HG03196 (cell line): ENCODE measurements at regions not wholly inside any gene's neighbourhood (a gene's known extent, or its start where the extent isn't known, plus 50 kb on each side); places are given as distances from the start of the nearest gene placed in this dataset.

Source experiments
- ATAC-seq: cut with Tn5 transposase; IDR thresholded peaks from one replicate; pipeline ENCODE4 v1.9.1; 2021; ENCODE audit not compliant: unreplicated experiment

- no peak for ATAC-seq
Measured at GRCh38 chr1:4351453-4351852, 303.0 kb upstream of the AJAP1 start.

GRCh38 chr1:4353090-4353856 lies 301.1 kb upstream of the AJAP1 start:
- ATAC-seq = no peak

- no peak for ATAC-seq
Measured at GRCh38 chr1:4355839-4356238, 298.6 kb upstream of the AJAP1 start.

DNA sequence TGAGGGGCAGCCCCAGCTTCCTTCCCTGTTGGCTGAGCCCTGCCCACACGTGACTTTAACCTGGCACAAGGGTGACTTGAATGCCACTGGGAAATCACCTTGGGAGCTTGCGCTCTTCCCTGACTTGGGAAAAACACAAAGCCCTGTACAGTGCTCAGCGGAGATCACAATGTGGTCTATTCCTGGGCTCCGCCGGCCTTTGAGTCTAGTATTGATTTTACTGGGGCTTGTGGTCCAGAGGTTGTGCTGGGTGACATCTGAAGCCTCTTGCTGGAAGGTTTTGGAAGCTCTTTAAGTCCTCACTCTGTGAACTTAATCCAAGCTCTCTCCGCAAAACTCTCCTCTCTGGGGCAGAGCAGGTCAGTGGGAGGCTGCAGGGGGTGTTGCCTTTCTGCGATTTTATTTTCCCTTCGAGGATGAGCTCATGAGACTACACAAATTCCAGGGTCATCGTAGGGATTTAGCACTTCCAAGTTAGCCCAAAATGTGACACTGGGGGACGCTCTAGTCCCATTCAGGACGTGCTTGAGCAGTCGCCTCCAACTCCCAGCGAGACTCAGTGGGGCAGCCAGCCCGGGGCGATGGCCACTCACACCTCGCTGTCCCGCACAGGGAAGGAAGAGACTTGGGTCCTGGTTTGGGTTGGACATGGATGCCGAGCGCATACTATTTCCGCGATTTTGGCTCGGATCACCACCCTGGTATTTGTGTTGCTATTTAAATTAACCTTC lies 291.9 kb upstream of the AJAP1 start:
- no peak for ATAC-seq

DNA sequence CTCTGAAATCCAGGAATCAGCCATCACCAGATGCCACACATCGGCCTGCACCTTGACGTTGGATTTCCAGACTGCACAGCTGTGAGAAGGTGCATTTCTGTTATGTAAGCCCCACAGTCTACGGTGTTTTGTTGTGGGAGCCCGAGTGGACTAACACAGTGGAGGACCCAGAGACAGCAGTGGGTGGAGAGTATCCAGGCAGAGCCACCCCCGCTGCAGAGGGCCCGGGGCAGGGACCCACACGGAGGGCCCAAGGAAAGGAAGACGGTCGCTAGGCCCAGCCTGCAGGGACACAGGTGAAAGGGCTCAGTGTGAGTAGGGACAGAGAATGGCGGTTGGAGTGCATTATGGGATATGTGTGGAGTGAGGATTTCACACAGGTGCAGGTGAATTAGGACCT lies 288.3 kb upstream of the AJAP1 start:
- ATAC-seq = no peak

- no peak for ATAC-seq
Measured at GRCh38 chr1:4367230-4367777, 287.1 kb upstream of the AJAP1 start.

DNA sequence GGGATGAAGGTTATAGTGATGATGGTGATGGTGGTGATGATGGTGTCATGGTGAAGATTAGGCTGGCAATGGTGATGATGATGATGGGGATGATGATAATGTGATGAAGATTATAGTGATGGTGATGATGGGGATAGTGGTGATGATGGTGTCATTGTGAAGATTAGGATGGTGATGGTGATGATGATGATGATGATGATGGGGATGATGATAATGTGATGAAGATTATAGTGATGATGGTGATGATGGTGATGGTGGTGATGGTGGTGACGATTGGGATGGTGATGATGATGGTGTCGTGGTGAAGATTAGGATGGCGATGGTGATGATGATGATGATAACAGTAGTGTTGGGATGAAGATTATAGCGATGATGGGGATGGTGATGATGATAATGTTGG lies 285.1 kb upstream of the AJAP1 start:
- ATAC-seq = no peak

DNA sequence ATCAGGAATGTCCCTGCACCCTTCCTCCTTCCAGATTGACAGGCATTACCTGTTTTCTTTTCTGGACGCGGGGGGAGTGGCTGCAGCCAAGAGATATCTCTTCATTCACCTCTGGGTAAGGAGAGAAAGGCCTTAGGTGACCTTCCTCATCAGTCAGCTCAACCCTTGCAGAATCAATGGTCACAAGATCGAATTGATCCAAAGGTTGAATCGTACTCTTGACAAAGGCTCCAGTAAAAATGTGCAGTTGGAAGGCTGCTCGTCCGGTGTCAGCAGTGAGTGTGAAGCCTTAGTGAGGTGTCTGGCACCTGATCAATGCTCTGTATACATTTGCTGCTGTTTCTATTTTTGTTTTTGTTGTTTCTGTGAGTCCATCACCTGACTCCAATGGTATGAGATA lies 282.6 kb upstream of the AJAP1 start:
- no peak for ATAC-seq

DNA sequence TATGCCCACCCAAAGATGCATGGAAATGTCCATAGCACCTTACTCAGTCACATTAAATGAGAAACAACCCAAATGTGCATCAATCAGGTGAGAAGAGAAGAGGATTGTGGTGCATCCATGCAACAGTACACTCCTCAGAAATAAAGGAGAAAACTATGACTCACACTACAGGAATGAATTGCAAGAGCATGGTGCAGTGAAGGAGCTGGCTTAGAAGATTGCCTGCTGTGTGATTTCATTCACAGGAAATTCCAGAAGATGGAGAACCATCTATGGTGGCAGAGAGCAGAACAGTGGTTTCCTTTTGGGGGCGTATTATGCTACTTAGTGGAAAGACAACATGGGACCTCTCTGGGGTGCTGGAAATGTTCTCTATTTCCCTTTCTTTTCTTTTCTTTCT lies 278.6 kb upstream of the AJAP1 start:
- no peak for ATAC-seq

GRCh38 chr1:4379451-4380175 lies 274.8 kb upstream of the AJAP1 start:
- no peak for ATAC-seq

- ATAC-seq = no peak
Measured at GRCh38 chr1:4380564-4381168, 273.7 kb upstream of the AJAP1 start.

- no peak for ATAC-seq
Measured at GRCh38 chr1:4393191-4393590, 261.2 kb upstream of the AJAP1 start.

GRCh38 chr1:4394366-4394765 lies 260.0 kb upstream of the AJAP1 start:
- no peak for ATAC-seq

GRCh38 chr1:4395158-4395557 lies 259.3 kb upstream of the AJAP1 start:
- no peak for ATAC-seq

GRCh38 chr1:4395676-4396075 lies 258.7 kb upstream of the AJAP1 start:
- no peak for ATAC-seq

GRCh38 chr1:4396551-4396950 lies 257.9 kb upstream of the AJAP1 start:
- ATAC-seq = no peak

DNA sequence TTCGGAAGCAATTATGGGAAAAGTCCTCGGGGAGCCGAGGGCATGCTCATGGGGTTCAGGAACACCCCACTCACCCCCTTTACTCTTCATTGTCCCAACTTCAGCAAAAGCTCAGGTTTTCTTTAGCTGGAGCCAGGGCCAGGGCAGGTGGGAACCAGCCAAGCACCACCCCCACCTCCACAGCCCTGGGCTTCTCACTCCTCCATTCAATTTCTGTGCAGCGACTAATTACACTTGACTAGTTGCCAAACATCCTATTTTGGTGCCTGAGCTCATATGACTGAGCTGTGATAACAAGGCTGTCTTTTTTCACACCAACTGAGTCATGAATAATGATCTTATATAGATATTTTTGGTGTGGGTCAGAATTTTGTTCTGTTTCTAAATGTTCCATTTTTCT lies 257.2 kb upstream of the AJAP1 start:
- no peak for ATAC-seq

- no peak for ATAC-seq
Measured at GRCh38 chr1:4402032-4402431, 252.4 kb upstream of the AJAP1 start.

GRCh38 chr1:4404854-4405590 lies 249.4 kb upstream of the AJAP1 start:
- ATAC-seq = no peak

DNA sequence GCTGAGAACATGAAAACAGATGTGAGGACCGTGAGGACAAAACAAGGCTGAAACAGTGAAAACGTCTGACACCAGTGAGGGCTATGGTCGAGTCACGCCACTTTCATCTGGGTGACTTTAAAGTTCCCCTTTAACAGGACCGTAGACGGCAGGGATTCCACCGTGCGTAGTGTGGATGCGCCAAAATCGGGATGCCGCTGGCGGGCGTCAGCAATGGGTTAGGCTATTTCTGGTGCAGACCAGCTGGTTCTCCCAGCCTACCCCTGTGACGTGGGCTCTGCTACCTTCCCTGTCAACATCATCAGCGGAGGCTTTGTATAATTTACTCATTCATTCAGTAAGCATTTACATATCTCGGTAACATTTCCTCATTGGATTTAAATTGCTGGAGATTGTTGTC lies 246.6 kb upstream of the AJAP1 start:
- ATAC-seq = no peak

GRCh38 chr1:4408380-4408779 lies 246.0 kb upstream of the AJAP1 start:
- ATAC-seq = no peak
